H1 (cell line): ENCODE measurements at regions not wholly inside any gene's neighbourhood (a gene's known extent, or its start where the extent isn't known, plus 50 kb on each side); places are given as distances from the start of the nearest gene placed in this dataset.

Experiments used
- CTCF ChIA-PET: fragments of 300-600 bp; sonication (Branson Sonifier 250); formaldehyde crosslinking; loops from one replicate; lab custom pipeline; 2021; ENCODE audit not compliant: partially characterized antibody; lab: Charles Lee
- POLR2A ChIA-PET: fragments of 300-600 bp; sonication (Branson Sonifier 250); formaldehyde crosslinking; loops from one replicate; lab custom pipeline; 2021; ENCODE audit warnings: inconsistent platforms; ENCODE audit not compliant: partially characterized antibody; lab: Charles Lee
- DNase-seq, 2 experiments: peaks; one replicate each; pipeline versions ENCODE4 v3.0.0 to v3.0.0-alpha.2; 2010 to 2022; ENCODE audit warnings: low spot score in 2 of 2, low read depth in 1 of 2, mixed read lengths in 1 of 2
- FAIRE-seq: peaks from 2 replicates; lab custom pipeline; 2011; peaks lifted over from hg19 to GRCh38; lab: Jason Lieb, UNC
- H2AFZ ChIP-seq: 2 replicates; pipeline ENCODE4 v1.8.1; 2012; ENCODE audit warnings: low read length, inconsistent platforms
- H2AK5ac ChIP-seq: 2 replicates; pipeline ENCODE4 v1.6.1; 2013; ENCODE audit warnings: low read depth, low read length
- H2BK120ac ChIP-seq: replicated peaks from 2 replicates; pipeline ENCODE3; 2013; ENCODE audit warnings: low read depth, low read length, inconsistent platforms
- H2BK12ac ChIP-seq: 2 replicates; pipeline ENCODE4 v1.6.1; 2013; ENCODE audit warnings: low read depth, low read length
- H2BK15ac ChIP-seq: 2 replicates; pipeline ENCODE4 v1.6.1; 2013; ENCODE audit warnings: low read length
- H2BK20ac ChIP-seq: 2 replicates; pipeline ENCODE4 v1.6.1; 2013; ENCODE audit warnings: low read length
- H2BK5ac ChIP-seq: 2 replicates; pipeline ENCODE4 v1.6.1; 2013; ENCODE audit warnings: low read depth, low read length
- H3K14ac ChIP-seq: 2 replicates; pipeline ENCODE4 v1.6.1; 2013; ENCODE audit warnings: inconsistent platforms; ENCODE audit not compliant: insufficient read length
- H3K18ac ChIP-seq: 2 replicates; pipeline ENCODE4 v1.6.1; 2013; ENCODE audit warnings: low read length; ENCODE audit errors: extremely low read depth
- H3K23ac ChIP-seq: 2 replicates; pipeline ENCODE4 v1.6.1; 2013; ENCODE audit warnings: inconsistent platforms; ENCODE audit not compliant: insufficient read length
- H3K23me2 ChIP-seq: 2 replicates; pipeline ENCODE4 v1.6.1; 2013; ENCODE audit warnings: low read depth, low read length
- H3K27ac ChIP-seq: 2 replicates; pipeline ENCODE4 v1.6.1; 2011; ENCODE audit warnings: low read depth, low read length, inconsistent platforms
- H3K27me3 ChIP-seq, 4 experiments: replicated peaks in 1 of 4; 1 replicate in 1 of 4; 2 replicates in 3 of 4; pipeline versions ENCODE4 v1.6.1 to v1.8.1; 2011 to 2013; ENCODE audit warnings: low read length in 3 of 4, mild to moderate bottlenecking in 3 of 4, inconsistent platforms in 2 of 4, mixed read lengths in 2 of 4, moderate library complexity in 1 of 4; ENCODE audit not compliant: control insufficient read depth in 3 of 4, insufficient read depth in 3 of 4; ENCODE audit errors: extremely low read depth in 1 of 4
- H3K36me3 ChIP-seq, 4 experiments: 2 replicates each; pipeline versions ENCODE4 v1.6.1 to v1.8.1; 2011 to 2013; ENCODE audit warnings: mild to moderate bottlenecking in 4 of 4, low read length in 3 of 4, moderate library complexity in 2 of 4, control low read depth in 1 of 4, inconsistent platforms in 1 of 4; ENCODE audit not compliant: insufficient read depth in 4 of 4, control insufficient read depth in 2 of 4
- H3K4ac ChIP-seq: replicated peaks from 2 replicates; pipeline ENCODE3; 2013; ENCODE audit warnings: low read length, low read depth, mixed read lengths, inconsistent platforms; ENCODE audit not compliant: insufficient read length
- H3K4me1 ChIP-seq, 4 experiments: replicated peaks in 1 of 4; 1 replicate in 1 of 4; 2 replicates in 3 of 4; pipeline versions ENCODE4 v1.6.1 to v1.8.1; 2011 to 2013; ENCODE audit warnings: low read length in 3 of 4, inconsistent platforms in 2 of 4, mixed read lengths in 1 of 4; ENCODE audit not compliant: insufficient read depth in 4 of 4, control insufficient read depth in 3 of 4
- H3K4me2 ChIP-seq, 2 experiments: 2 replicates each; pipeline versions ENCODE4 v1.6.1 to v1.8.1; 2011 to 2013; ENCODE audit warnings: low read depth in 2 of 2, low read length in 2 of 2, control low read depth in 1 of 2, inconsistent platforms in 1 of 2, mild to moderate bottlenecking in 1 of 2; ENCODE audit not compliant: insufficient read depth in 1 of 2
- H3K4me3 ChIP-seq, 4 experiments: fragments of 200-600, 300-600 bp in 1 of 4; sonication (generic), shearing (Covaris generic), sonication (Bioruptor Twin) in 1 of 4; 2 replicates each; pipeline versions ENCODE4 v1.5.1 to v1.8.1; 2011 to 2016; ENCODE audit warnings: low read length in 4 of 4, low read depth in 3 of 4, control low read depth in 2 of 4, inconsistent platforms in 2 of 4, mild to moderate bottlenecking in 2 of 4, mixed read lengths in 1 of 4, moderate library complexity in 1 of 4; ENCODE audit not compliant: insufficient read depth in 2 of 4; ENCODE audit errors: extremely low read depth in 1 of 4
- H3K56ac ChIP-seq: replicated peaks from 2 replicates; pipeline ENCODE3; 2013; ENCODE audit warnings: low read depth, mild to moderate bottlenecking, mixed read lengths, low read length, inconsistent platforms; ENCODE audit not compliant: insufficient read length
- H3K79me1 ChIP-seq: 2 replicates; pipeline ENCODE4 v1.6.1; 2013; ENCODE audit warnings: low read depth, low read length, control low read depth
- H3K79me2 ChIP-seq, 2 experiments: 2 replicates each; pipeline versions ENCODE4 v1.6.1 to v1.8.1; 2012 to 2013; ENCODE audit warnings: low read length in 2 of 2, mild to moderate bottlenecking in 2 of 2, inconsistent platforms in 1 of 2; ENCODE audit not compliant: insufficient read depth in 2 of 2, control insufficient read depth in 1 of 2
- H3K9ac ChIP-seq, 4 experiments: replicated peaks in 1 of 4; 1 replicate in 1 of 4; 2 replicates in 3 of 4; pipeline versions ENCODE4 v1.6.1 to v1.8.1; 2011 to 2013; ENCODE audit warnings: low read depth in 3 of 4, low read length in 3 of 4, control low read depth in 2 of 4, mild to moderate bottlenecking in 2 of 4, moderate library complexity in 2 of 4, inconsistent platforms in 1 of 4; ENCODE audit errors: extremely low read depth in 1 of 4
- H3K9me3 ChIP-seq, 2 experiments: 2 replicates each; pipeline versions ENCODE4 v1.6.1 to v1.8.1; 2012 to 2013; ENCODE audit warnings: mild to moderate bottlenecking in 2 of 2, moderate library complexity in 2 of 2, control low read depth in 1 of 2, inconsistent platforms in 1 of 2, low read depth in 1 of 2, low read length in 1 of 2, mixed read lengths in 1 of 2; ENCODE audit not compliant: insufficient read depth in 2 of 2
- H4K20me1 ChIP-seq, 2 experiments: replicated peaks in 1 of 2; 2 replicates each; pipeline versions ENCODE3 to v1.8.1; 2011 to 2013; ENCODE audit warnings: inconsistent platforms in 2 of 2, low read length in 2 of 2, mild to moderate bottlenecking in 1 of 2; ENCODE audit not compliant: insufficient read depth in 2 of 2, control insufficient read depth in 1 of 2
- H4K5ac ChIP-seq: 2 replicates; pipeline ENCODE4 v1.6.1; 2013; ENCODE audit warnings: low read length, low read depth, mixed read lengths, inconsistent platforms; ENCODE audit not compliant: insufficient read length
- H4K8ac ChIP-seq: 2 replicates; pipeline ENCODE4 v1.8.0; 2013; ENCODE audit warnings: mild to moderate bottlenecking, moderate library complexity, low read length, inconsistent platforms; ENCODE audit not compliant: insufficient read depth; ENCODE audit errors: extremely low read depth
- H4K91ac ChIP-seq: replicated peaks from 2 replicates; pipeline ENCODE3; 2013; ENCODE audit warnings: low read length, mixed read lengths, inconsistent platforms; ENCODE audit not compliant: insufficient read length
- POLR2AphosphoS5 ChIP-seq: IDR thresholded peaks from 2 replicates; pipeline ENCODE4 v1.6.1; 2011; ENCODE audit warnings: low read depth, low read length

DNA sequence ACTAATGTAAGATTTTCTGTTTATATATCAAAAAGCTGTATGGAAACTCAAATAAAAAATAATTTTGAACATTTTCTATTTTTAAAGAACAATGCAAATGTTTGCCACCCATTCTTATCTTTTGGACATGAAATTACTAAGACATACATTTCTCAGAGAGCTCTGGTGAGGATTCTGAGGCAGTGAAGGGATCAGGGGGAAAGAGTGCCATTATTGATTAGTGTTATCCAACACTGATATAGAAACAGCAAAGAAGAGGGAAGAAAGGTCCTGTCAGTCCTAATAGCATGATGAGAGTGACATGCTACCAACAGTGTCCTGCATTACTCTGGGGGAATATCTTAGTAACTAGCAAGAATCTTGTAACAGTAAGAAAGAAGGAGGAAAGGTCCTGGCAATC lies 282.2 kb downstream of the RPL10L start:
- FAIRE-seq (no peak), DNase-seq (no peak)
- no peaks in the 10 kb centered on the region for H3K27me3 ChIP-seq
- H3K4me2 ChIP-seq: no peak overlapping the region
- H3K23ac ChIP-seq: no peak overlapping the region
- H3K4me1 ChIP-seq: no peaks in the 10 kb centered on the region
- H4K5ac ChIP-seq: no peak overlapping the region
- no peak overlapping the region for H3K4ac ChIP-seq
- H2BK5ac ChIP-seq: no peak overlapping the region
- H4K91ac ChIP-seq: no peak overlapping the region
- H3K23me2 ChIP-seq: no peaks in the 10 kb centered on the region
- H2BK12ac ChIP-seq: no peak overlapping the region
- H3K4me3 ChIP-seq: no peak overlapping the region
- H3K56ac ChIP-seq: no peak overlapping the region
- no peaks in the 10 kb centered on the region for H3K9me3 ChIP-seq
- H2BK15ac ChIP-seq: no peak overlapping the region
- ChIA-PET CTCF (no interaction called here), POLR2A (no interaction called here)
- H4K8ac ChIP-seq: no peak overlapping the region
- no peak for TF ChIP-seq POLR2AphosphoS5
- H3K14ac ChIP-seq: no peak overlapping the region
- no peak overlapping the region for H2BK20ac ChIP-seq
- H3K79me2 ChIP-seq: no peaks in the 10 kb centered on the region
- H3K27ac ChIP-seq: no peak overlapping the region
- H2BK120ac ChIP-seq: no peak overlapping the region
- no peak overlapping the region for H2AFZ ChIP-seq
- H2AK5ac ChIP-seq: no peak overlapping the region
- H3K36me3 ChIP-seq: no peaks in the 10 kb centered on the region
- H3K9ac ChIP-seq: no peak overlapping the region
- H4K20me1 ChIP-seq: no peaks in the 10 kb centered on the region
- no peak overlapping the region for H3K18ac ChIP-seq
- H3K79me1 ChIP-seq: no peaks in the 10 kb centered on the region
